ENCODE measurements at regions not wholly inside any gene's neighbourhood (a gene's known extent, or its start where the extent isn't known, plus 50 kb on each side); places are given as distances from the start of the nearest gene placed in this dataset.

GRCh38 chr13:107209824-107210722 lies 642.1 kb upstream of the ARGLU1 start:
- H3K9ac ChIP-seq (replicated peaks; ENCODE audit: extremely low read depth, insufficient read depth, low read length) = no peak overlapping the region
- H2AFZ ChIP-seq (ENCODE audit: low read depth, low read length) = no peak overlapping the region
- no peaks in the 10 kb centered on the region for H3K9me3 ChIP-seq (replicated peaks; ENCODE audit: control insufficient read depth, insufficient read depth, low read length)
- intact Hi-C loops (cut with micrococcal nuclease) = loop anchor here (2.0 to 10.0 kb wide), 2 partner anchors 241 to 375 kb away; no protein-coding TSS in a partner anchor
- BruUV-seq (replicated peaks) = TSS peak; percentile 50
- no peaks in the 10 kb centered on the region for H3K9me1 ChIP-seq (replicated peaks; ENCODE audit: control insufficient read depth, extremely low read depth, insufficient read depth, low read length)
- FAIRE-seq (peak; percentile 4), DNase-seq (ENCODE audit: low read depth, low spot score) (peak; percentile 79)
- peaks cover 13% of the 10 kb centered on the region for H3K4me1 ChIP-seq (ENCODE audit: control insufficient read depth, extremely low read depth, insufficient read depth, low read length)
- H3K27me3 ChIP-seq (ENCODE audit: control insufficient read depth in 2 of 2, insufficient read depth in 2 of 2, low read length in 2 of 2) = no peaks in the 10 kb centered on the region
- no peak overlapping the region for H3K4me2 ChIP-seq (ENCODE audit: insufficient read depth, low read length)
- no peaks in the 10 kb centered on the region for H3K79me2 ChIP-seq (ENCODE audit: control insufficient read depth, insufficient read depth, low read length)
- CTCF ChIA-PET = interaction anchor here (1.0 to 5.9 kb wide), 7 partner anchors 160 to 946 kb away, joined by 3 to 45 read pairs (median 15); no protein-coding TSS in a partner anchor
- no peaks in the 10 kb centered on the region for H4K20me1 ChIP-seq (replicated peaks; ENCODE audit: control insufficient read depth, extremely low read depth, insufficient read depth, low read length)
- H3K36me3 ChIP-seq (ENCODE audit: control insufficient read depth in 2 of 2, extremely low read depth in 1 of 2, insufficient read depth in 2 of 2, low read length in 2 of 2) = no peaks in the 10 kb centered on the region
- POLR2A ChIA-PET = no interaction called here
- no peak for TF ChIP-seq CTCF (IDR thresholded peaks at IDR 0.05; ENCODE audit: extremely low read depth in 1 of 2, insufficient read depth in 1 of 2, low read depth in 1 of 2, low read length in 2 of 2)
- TF ChIP-seq FOS (IDR thresholded peaks at IDR 0.05; ENCODE audit: borderline replicate concordance, insufficient read depth, low read length) = peak; percentile 30
- no peak for TF ChIP-seq MYC (IDR thresholded peaks at IDR 0.05; ENCODE audit: low read depth, low read length)
- dilution Hi-C loops (cut with MboI; ENCODE audit: extremely low pct_ligation_motif_present, low sequenced_read_pairs) = no loop called here
- H3K27ac ChIP-seq (ENCODE audit: insufficient read depth, low read depth, low read length) = no peak overlapping the region
- no peak overlapping the region for H3K4me3 ChIP-seq (replicated peaks in 1 of 3; ENCODE audit: insufficient read depth in 1 of 3, low read depth in 1 of 3, low read length in 3 of 3)

- Histone ChIP-seq H3K9me3 (replicated peaks; ENCODE audit: control insufficient read depth, insufficient read depth, low read length) (no peaks in the 10 kb centered on the region), H3K79me2 (ENCODE audit: control insufficient read depth, insufficient read depth, low read length) (no peaks in the 10 kb centered on the region), H2AFZ (ENCODE audit: low read depth, low read length) (no peak overlapping the region), H3K4me3 (replicated peaks in 1 of 3; ENCODE audit: insufficient read depth in 1 of 3, low read depth in 1 of 3, low read length in 3 of 3) (no peak overlapping the region), H3K4me2 (ENCODE audit: insufficient read depth, low read length) (no peak overlapping the region), H3K4me1 (ENCODE audit: control insufficient read depth, extremely low read depth, insufficient read depth, low read length) (peaks cover 13% of the 10 kb centered on the region), H3K27ac (ENCODE audit: insufficient read depth, low read depth, low read length) (no peak overlapping the region), H3K27me3 (ENCODE audit: control insufficient read depth in 2 of 2, insufficient read depth in 2 of 2, low read length in 2 of 2) (no peaks in the 10 kb centered on the region), H3K36me3 (ENCODE audit: control insufficient read depth in 2 of 2, extremely low read depth in 1 of 2, insufficient read depth in 2 of 2, low read length in 2 of 2) (no peaks in the 10 kb centered on the region), H3K9ac (replicated peaks; ENCODE audit: extremely low read depth, insufficient read depth, low read length) (no peak overlapping the region), H3K9me1 (replicated peaks; ENCODE audit: control insufficient read depth, extremely low read depth, insufficient read depth, low read length) (no peaks in the 10 kb centered on the region), H4K20me1 (replicated peaks; ENCODE audit: control insufficient read depth, extremely low read depth, insufficient read depth, low read length) (no peaks in the 10 kb centered on the region)
- dilution Hi-C loops (cut with MboI; ENCODE audit: extremely low pct_ligation_motif_present, low sequenced_read_pairs) = no loop called here
- POLR2A ChIA-PET = no interaction called here
- TF ChIP-seq MAX (IDR thresholded peaks at IDR 0.05; ENCODE audit: insufficient read depth, insufficient read length) (peak; percentile 9), JUN (IDR thresholded peaks at IDR 0.05; ENCODE audit: borderline replicate concordance, insufficient read depth, insufficient read length, low read depth) (no peak)
- FAIRE-seq (no peak), DNase-seq (ENCODE audit: low read depth, low spot score) (peak; percentile 55)
- intact Hi-C loops (cut with micrococcal nuclease) = loop anchor here (10.0 kb wide), 1 partner anchor 376 kb away; no protein-coding TSS in a partner anchor
- no TSS peak for BruUV-seq (replicated peaks)
- CTCF ChIA-PET = interaction anchor here (0.9 to 5.9 kb wide), 5 partner anchors 161 to 947 kb away, joined by 3 to 45 read pairs (median 3); no protein-coding TSS in a partner anchor
These were observed 641.0 kb upstream of the ARGLU1 start for GRCh38 chr13:107208889-107209288.
